ENCODE measurements at regions not wholly inside any gene's neighbourhood (a gene's known extent, or its start where the extent isn't known, plus 50 kb on each side); places are given as distances from the start of the nearest gene placed in this dataset.

DNA sequence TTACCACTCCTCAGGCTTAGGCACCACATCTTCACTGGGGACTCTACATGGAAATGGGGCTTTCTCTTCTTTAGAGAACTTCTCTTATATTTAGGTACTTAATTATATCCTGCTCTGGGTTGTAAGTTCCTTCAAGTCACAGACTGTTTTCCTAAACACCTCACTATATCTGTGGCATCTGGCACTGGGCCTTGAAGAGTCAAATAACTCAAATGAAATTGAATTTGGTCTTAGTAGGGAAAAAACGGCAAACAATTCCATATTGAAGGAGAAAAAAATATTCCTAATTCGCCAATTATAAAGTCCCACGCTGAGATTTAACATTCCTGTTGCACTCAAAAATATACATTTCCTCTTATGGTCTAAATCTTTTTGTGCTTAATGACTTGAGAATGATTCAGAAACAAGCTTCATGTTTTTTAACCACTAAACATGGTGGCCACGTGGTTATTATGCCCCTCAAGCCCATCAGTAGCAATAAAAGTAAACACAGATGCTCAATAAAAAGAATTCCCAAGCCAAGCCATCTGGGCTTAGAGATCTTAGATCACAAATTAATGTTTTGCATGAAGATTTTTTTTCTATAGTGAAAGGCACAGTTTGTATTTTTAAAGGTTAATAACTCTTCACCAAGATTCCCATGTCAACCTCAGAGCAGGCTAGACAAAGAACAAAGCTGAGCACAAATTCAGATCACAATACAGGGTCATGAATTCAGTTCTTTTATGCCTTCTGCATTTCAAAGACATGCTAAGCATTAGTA is 105.5 kb upstream of the SYT4 start:
- intact Hi-C loops (cut with micrococcal nuclease) = no loop called here
- WGBS (ENCODE audit: insufficient coverage) = no CpG with 5 or more reads among the region's 4 CpGs
- H3K9ac ChIP-seq (ENCODE audit: low read length) = no peak overlapping the region
- ChIA-PET POLR2A (no interaction called here), CTCF (no interaction called here)
- no peak overlapping the region for H3K4me3 ChIP-seq (ENCODE audit: control extremely low read depth in 1 of 5, extremely low read depth in 1 of 5, insufficient read depth in 1 of 5, low read depth in 2 of 5, low read length in 4 of 5)
- no peak overlapping the region for H2AFZ ChIP-seq (ENCODE audit: insufficient read depth, low read depth, low read length, poor library complexity, severe bottlenecking)
- no peaks in the 10 kb centered on the region for H3K27me3 ChIP-seq (replicated peaks in 1 of 4; ENCODE audit: control extremely low read depth in 1 of 4, control insufficient read depth in 3 of 4, insufficient read depth in 4 of 4, low read length in 3 of 4)
- no peak overlapping the region for H3K27ac Mint-ChIP-seq
- TF ChIP-seq, protein P1, sequence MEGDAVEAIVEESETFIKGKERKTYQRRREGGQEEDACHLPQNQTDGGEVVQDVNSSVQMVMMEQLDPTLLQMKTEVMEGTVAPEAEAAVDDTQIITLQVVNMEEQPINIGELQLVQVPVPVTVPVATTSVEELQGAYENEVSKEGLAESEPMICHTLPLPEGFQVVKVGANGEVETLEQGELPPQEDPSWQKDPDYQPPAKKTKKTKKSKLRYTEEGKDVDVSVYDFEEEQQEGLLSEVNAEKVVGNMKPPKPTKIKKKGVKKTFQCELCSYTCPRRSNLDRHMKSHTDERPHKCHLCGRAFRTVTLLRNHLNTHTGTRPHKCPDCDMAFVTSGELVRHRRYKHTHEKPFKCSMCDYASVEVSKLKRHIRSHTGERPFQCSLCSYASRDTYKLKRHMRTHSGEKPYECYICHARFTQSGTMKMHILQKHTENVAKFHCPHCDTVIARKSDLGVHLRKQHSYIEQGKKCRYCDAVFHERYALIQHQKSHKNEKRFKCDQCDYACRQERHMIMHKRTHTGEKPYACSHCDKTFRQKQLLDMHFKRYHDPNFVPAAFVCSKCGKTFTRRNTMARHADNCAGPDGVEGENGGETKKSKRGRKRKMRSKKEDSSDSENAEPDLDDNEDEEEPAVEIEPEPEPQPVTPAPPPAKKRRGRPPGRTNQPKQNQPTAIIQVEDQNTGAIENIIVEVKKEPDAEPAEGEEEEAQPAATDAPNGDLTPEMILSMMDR (IDR thresholded peaks at IDR 0.05) = no peak
- no peak for TF ChIP-seq EZH2 (IDR thresholded peaks at IDR 0.05; ENCODE audit: borderline replicate concordance, insufficient read depth, low read depth, low read length, poor library complexity, severe bottlenecking)
- H3K4me1 Mint-ChIP-seq = no peaks in the 10 kb centered on the region
- ATAC-seq (ENCODE audit: low read depth) (no peak), DNase-seq (no peak)
- no peaks in the 10 kb centered on the region for H3K36me3 ChIP-seq (replicated peaks in 1 of 2; ENCODE audit: control extremely low read depth in 1 of 2, control insufficient read depth in 1 of 2, extremely low read depth in 1 of 2, insufficient read depth in 2 of 2, low read length in 1 of 2)
- H3K27me3 Mint-ChIP-seq = no peaks in the 10 kb centered on the region
- no peaks in the 10 kb centered on the region for H3K4me1 ChIP-seq (ENCODE audit: control insufficient read depth in 2 of 2, insufficient read depth in 2 of 2, low read length in 2 of 2)
- H3K79me2 ChIP-seq (ENCODE audit: control insufficient read depth, insufficient read depth, low read length) = no peaks in the 10 kb centered on the region
- H3K4me2 ChIP-seq (replicated peaks; ENCODE audit: low read depth, low read length, poor library complexity, severe bottlenecking) = no peak overlapping the region
- H3K4me3 Mint-ChIP-seq = no peak overlapping the region
- no peaks in the 10 kb centered on the region for H3K9me3 ChIP-seq (ENCODE audit: control extremely low read depth in 1 of 3, control insufficient read depth in 2 of 3, insufficient read depth in 1 of 3, low read length in 2 of 3)
- H3K9me3 Mint-ChIP-seq (ENCODE audit: insufficient read depth) = no peaks in the 10 kb centered on the region
- no peaks in the 10 kb centered on the region for H4K20me1 ChIP-seq (ENCODE audit: control insufficient read depth, insufficient read depth, low read length, poor library complexity, severe bottlenecking)
- no peak overlapping the region for H3K27ac ChIP-seq (ENCODE audit: low read length in 2 of 2)

DNA sequence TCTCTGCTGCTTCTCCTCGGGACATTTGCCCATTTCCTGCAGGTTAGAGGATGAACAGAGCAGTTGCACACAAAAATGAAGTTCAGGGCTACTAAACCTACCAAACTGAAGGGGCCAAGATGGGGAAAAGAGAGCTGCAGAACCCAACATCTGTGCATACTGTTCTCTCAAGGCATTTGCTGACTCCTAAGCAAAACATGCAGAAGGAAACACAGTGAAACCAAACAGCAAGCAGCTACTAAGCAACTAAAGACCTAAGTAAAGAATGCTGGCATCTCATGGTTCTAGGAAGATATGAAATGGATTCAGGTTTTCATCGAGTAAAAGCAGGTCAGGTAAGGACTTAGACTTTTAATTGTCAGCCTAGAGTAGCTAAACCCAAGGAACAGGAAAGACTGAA is 111.9 kb upstream of the SYT4 start:
- CTCF ChIA-PET = interaction anchor here (0.7 kb wide), 1 partner anchor 1995 kb away, joined by 3 read pairs; no protein-coding TSS in a partner anchor
- intact Hi-C loops (cut with micrococcal nuclease) = no loop called here

More for the DNA sequence above, 111.9 kb upstream of the SYT4 start:
- H3K27me3 ChIP-seq (replicated peaks in 1 of 4; ENCODE audit: control extremely low read depth in 1 of 4, control insufficient read depth in 3 of 4, insufficient read depth in 4 of 4, low read length in 3 of 4) = no peaks in the 10 kb centered on the region
- ATAC-seq (ENCODE audit: low read depth) (no peak), DNase-seq (no peak)
- no peaks in the 10 kb centered on the region for H3K79me2 ChIP-seq (ENCODE audit: control insufficient read depth, insufficient read depth, low read length)
- no peak overlapping the region for H2AFZ ChIP-seq (ENCODE audit: insufficient read depth, low read depth, low read length, poor library complexity, severe bottlenecking)
- TF ChIP-seq, protein P1 (IDR thresholded peaks at IDR 0.05) = no peak
- no peak for TF ChIP-seq EZH2 (IDR thresholded peaks at IDR 0.05; ENCODE audit: borderline replicate concordance, insufficient read depth, low read depth, low read length, poor library complexity, severe bottlenecking)
- H3K9me3 ChIP-seq (ENCODE audit: control extremely low read depth in 1 of 3, control insufficient read depth in 2 of 3, insufficient read depth in 1 of 3, low read length in 2 of 3) = no peaks in the 10 kb centered on the region
- H3K4me1 Mint-ChIP-seq = no peaks in the 10 kb centered on the region
- no peak overlapping the region for H3K27ac Mint-ChIP-seq
- POLR2A ChIA-PET = no interaction called here
- no peaks in the 10 kb centered on the region for H3K9me3 Mint-ChIP-seq (ENCODE audit: insufficient read depth)
- no peaks in the 10 kb centered on the region for H3K27me3 Mint-ChIP-seq
- H3K4me3 ChIP-seq (ENCODE audit: control extremely low read depth in 1 of 5, extremely low read depth in 1 of 5, insufficient read depth in 1 of 5, low read depth in 2 of 5, low read length in 4 of 5) = no peak overlapping the region
- WGBS (ENCODE audit: insufficient coverage) = 44% methylated on average over 1 of the region's 2 CpGs
- no peak overlapping the region for H3K9ac ChIP-seq (ENCODE audit: low read length)
- H3K4me2 ChIP-seq (replicated peaks; ENCODE audit: low read depth, low read length, poor library complexity, severe bottlenecking) = no peak overlapping the region
- H3K4me1 ChIP-seq (ENCODE audit: control insufficient read depth in 2 of 2, insufficient read depth in 2 of 2, low read length in 2 of 2) = no peaks in the 10 kb centered on the region
- H3K36me3 ChIP-seq (replicated peaks in 1 of 2; ENCODE audit: control extremely low read depth in 1 of 2, control insufficient read depth in 1 of 2, extremely low read depth in 1 of 2, insufficient read depth in 2 of 2, low read length in 1 of 2) = no peaks in the 10 kb centered on the region
- H3K27ac ChIP-seq (ENCODE audit: low read length in 2 of 2) = no peak overlapping the region
- no peaks in the 10 kb centered on the region for H4K20me1 ChIP-seq (ENCODE audit: control insufficient read depth, insufficient read depth, low read length, poor library complexity, severe bottlenecking)
- no peak overlapping the region for H3K4me3 Mint-ChIP-seq

Data from B cell (primary cell).